Liver (tissue), 8 donors: ENCODE measurements at regions not wholly inside any gene's neighbourhood (a gene's known extent, or its start where the extent isn't known, plus 50 kb on each side); places are given as distances from the start of the nearest gene placed in this dataset.

Experiments used
- DNase-seq: peaks from one replicate; pipeline ENCODE4 v3.0.0-alpha.2; 2017; ENCODE audit warnings: low spot score
- H3K27ac ChIP-seq, 2 donors: one replicate each; pipeline ENCODE4 v1.7.0; 2013; ENCODE audit warnings: inconsistent platforms in 2 of 2, low read length in 2 of 2, control low read depth in 1 of 2, low read depth in 1 of 2, mild to moderate bottlenecking in 1 of 2
- H3K27me3 ChIP-seq, 4 donors: one replicate each; pipeline versions ENCODE4 v1.6.1 to v1.7.0; 2013; ENCODE audit warnings: low read length in 3 of 4, inconsistent platforms in 1 of 4, mild to moderate bottlenecking in 1 of 4, moderate library complexity in 1 of 4; ENCODE audit not compliant: control insufficient read depth in 4 of 4, insufficient read depth in 4 of 4
- H3K36me3 ChIP-seq, 4 donors: one replicate each; pipeline versions ENCODE4 v1.6.1 to v1.7.0; 2013; ENCODE audit warnings: low read length in 3 of 4, mild to moderate bottlenecking in 3 of 4, low read depth in 1 of 4, moderate library complexity in 1 of 4; ENCODE audit not compliant: control insufficient read depth in 4 of 4, insufficient read depth in 3 of 4
- H3K4me1 ChIP-seq, 4 donors: one replicate each; pipeline versions ENCODE4 v1.6.1 to v1.7.0; 2013; ENCODE audit warnings: low read length in 3 of 4, mild to moderate bottlenecking in 3 of 4, moderate library complexity in 1 of 4; ENCODE audit not compliant: control insufficient read depth in 4 of 4, insufficient read depth in 4 of 4
- H3K4me3 ChIP-seq, 3 donors: one replicate each; pipeline versions ENCODE4 v1.6.1 to v1.7.0; 2013; ENCODE audit warnings: low read length in 3 of 3, control low read depth in 1 of 3, low read depth in 1 of 3, mild to moderate bottlenecking in 1 of 3
- H3K9ac ChIP-seq, 2 donors: one replicate each; pipeline ENCODE4 v1.7.0; 2013; ENCODE audit warnings: low read length in 2 of 2, mild to moderate bottlenecking in 2 of 2, moderate library complexity in 2 of 2, control low read depth in 1 of 2, low read depth in 1 of 2
- H3K9me3 ChIP-seq, 4 donors: one replicate each; pipeline versions ENCODE4 v1.6.1 to v1.7.0; 2013; ENCODE audit warnings: low read length in 3 of 4; ENCODE audit not compliant: control insufficient read depth in 4 of 4
- CTCF ChIP-seq: fragments of 150-350 bp; IDR thresholded peaks from 2 replicates; pipeline ENCODE4 v1.5.1; 2017; ENCODE audit warnings: improper control_type of control experiment, low read depth, low read length; ENCODE audit not compliant: missing input control
- EGR1 ChIP-seq, 2 donors: IDR thresholded peaks; 2 replicates each; pipeline ENCODE4 v1.6.1; 2016 to 2018; ENCODE audit warnings: antibody characterized with exemption in 2 of 2, low read depth in 2 of 2
- FOXA1 ChIP-seq: IDR thresholded peaks from 2 replicates; pipeline ENCODE4 v1.6.1; 2016; ENCODE audit warnings: antibody characterized with exemption
- FOXA2 ChIP-seq: IDR thresholded peaks from 2 replicates; pipeline ENCODE4 v1.6.1; 2016; ENCODE audit warnings: antibody characterized with exemption
- GABPA ChIP-seq, 2 donors: IDR thresholded peaks in 1 of 2; conservative IDR thresholded peaks in 1 of 2; 2 replicates each; pipeline ENCODE4 v1.6.1; 2016; ENCODE audit warnings: antibody characterized with exemption in 2 of 2, mild to moderate bottlenecking in 1 of 2, moderate library complexity in 1 of 2
- HNF4A ChIP-seq, 2 donors: conservative IDR thresholded peaks; 2 replicates each; pipeline ENCODE4 v1.6.1; 2016; ENCODE audit warnings: antibody characterized with exemption in 2 of 2, mild to moderate bottlenecking in 2 of 2
- HNF4G ChIP-seq: IDR thresholded peaks from 2 replicates; pipeline ENCODE4 v1.6.1; 2016; ENCODE audit warnings: antibody characterized with exemption
- JUND ChIP-seq, 2 donors: IDR thresholded peaks; 2 replicates each; pipeline ENCODE4 v1.6.1; 2016; ENCODE audit warnings: antibody characterized with exemption in 2 of 2
- NR2F2 ChIP-seq: IDR thresholded peaks from 2 replicates; pipeline ENCODE4 v1.6.1; 2016; ENCODE audit warnings: antibody characterized with exemption
- RAD21 ChIP-seq, 2 donors: IDR thresholded peaks; 2 replicates each; pipeline ENCODE4 v1.6.1; 2016; ENCODE audit warnings: antibody characterized with exemption in 2 of 2, mild to moderate bottlenecking in 2 of 2
- RXRA ChIP-seq, 2 donors: IDR thresholded peaks; 2 replicates each; pipeline ENCODE4 v1.6.1; 2017 to 2018; ENCODE audit warnings: antibody characterized with exemption in 2 of 2, mild to moderate bottlenecking in 1 of 2
- SP1 ChIP-seq: IDR thresholded peaks from 2 replicates; pipeline ENCODE4 v1.6.1; 2018; ENCODE audit warnings: antibody characterized with exemption, mild to moderate bottlenecking
- TAF1 ChIP-seq: conservative IDR thresholded peaks from 2 replicates; pipeline ENCODE4 v1.6.1; 2016; ENCODE audit warnings: antibody characterized with exemption, mild to moderate bottlenecking
- YY1 ChIP-seq: IDR thresholded peaks from 2 replicates; pipeline ENCODE4 v1.6.1; 2016; ENCODE audit warnings: antibody characterized with exemption, mild to moderate bottlenecking
- ZBTB33 ChIP-seq: IDR thresholded peaks from 2 replicates; pipeline ENCODE4 v1.6.1; 2016; ENCODE audit warnings: antibody characterized with exemption
- WGBS: extraction: QIAGEN DNeasy Blood & Tissue Kit; methylation state at CpG from one replicate; pipeline ENCODE4 v1.1.7; 2013; 5-methylcytosine and 5-hydroxymethylcytosine counted together
- TF ChIP-seq, protein P1 (sequence below): IDR thresholded peaks from 2 replicates; pipeline ENCODE4 v1.6.1; 2016; ENCODE audit warnings: antibody characterized with exemption, mild to moderate bottlenecking
- TF ChIP-seq, protein P2 (sequence below): IDR thresholded peaks from 2 replicates; pipeline ENCODE4 v1.6.1; 2016; ENCODE audit warnings: antibody characterized with exemption
- TF ChIP-seq, protein P3 (sequence below): IDR thresholded peaks from 2 replicates; pipeline ENCODE4 v1.6.1; 2016; ENCODE audit warnings: antibody characterized with exemption
- donor health status: healthy.
- donor health status: healthy.
- donor health status: healthy.
- donor health status: healthy.
- donor health status: healthy.

DNA sequence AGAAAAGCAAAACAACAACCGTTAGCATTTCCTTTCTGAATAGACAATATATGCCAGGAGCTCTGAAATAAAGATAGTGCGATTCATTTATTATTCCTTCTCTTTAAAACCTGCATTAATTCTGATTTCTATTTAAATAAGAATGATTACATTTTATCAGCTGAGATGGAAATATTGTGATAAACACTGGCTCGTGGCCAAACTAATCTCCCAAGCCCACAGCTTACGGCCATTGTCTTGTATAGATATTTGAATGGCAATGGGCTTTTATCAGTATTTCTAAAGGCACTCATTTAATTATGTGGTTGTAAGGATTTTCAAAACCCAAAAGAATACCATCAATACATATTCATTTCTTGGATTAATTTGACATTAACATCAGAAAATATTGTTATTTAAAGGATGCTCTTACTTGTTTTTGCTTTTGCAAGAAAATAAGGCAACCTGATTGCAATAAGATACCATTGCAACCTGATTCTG, 123.7 kb upstream of the IRX5 start:
- Histone ChIP-seq H3K4me3 (no peak overlapping the region), H3K9me3 (no peaks in the 10 kb centered on the region), H3K4me1 (no peaks in the 10 kb centered on the region), H3K9ac (no peak overlapping the region), H3K36me3 (no peaks in the 10 kb centered on the region), H3K27me3 (no peaks in the 10 kb centered on the region), H3K27ac (no peak overlapping the region)
- DNase-seq = no peak
- WGBS = 90% methylated on average over 4 of the region's 4 CpGs
- TF ChIP-seq GABPA (IDR thresholded peaks at IDR 0.05 in 1 of 2, conservative IDR thresholded peaks at IDR 0.05 in 1 of 2) (no peak), RAD21 (IDR thresholded peaks at IDR 0.05) (no peak)

GRCh38 chr16:54806378-54806777, 124.3 kb upstream of the IRX5 start:
- DNase-seq = no peak
- Histone ChIP-seq H3K27ac (no peak overlapping the region), H3K4me3 (no peak overlapping the region), H3K36me3 (no peaks in the 10 kb centered on the region), H3K9me3 (no peaks in the 10 kb centered on the region), H3K4me1 (no peaks in the 10 kb centered on the region), H3K27me3 (no peaks in the 10 kb centered on the region), H3K9ac (no peak overlapping the region)
- WGBS = 76% methylated on average over 6 of the region's 6 CpGs
- TF ChIP-seq FOXA2 (no peak), RXRA (IDR thresholded peaks at IDR 0.05) (no peak), FOXA1 (no peak), TAF1 (no peak), RAD21 (IDR thresholded peaks at IDR 0.05) (no peak), ZBTB33 (no peak), CTCF (no peak), GABPA (IDR thresholded peaks at IDR 0.05 in 1 of 2, conservative IDR thresholded peaks at IDR 0.05 in 1 of 2) (no peak), SP1 (no peak), HNF4A (conservative IDR thresholded peaks at IDR 0.05) (no peak), HNF4G (no peak), NR2F2 (no peak), EGR1 (IDR thresholded peaks at IDR 0.05; ENCODE audit: low read depth in 2 of 2) (no peak), JUND (IDR thresholded peaks at IDR 0.05) (no peak), YY1 (no peak)
- TF ChIP-seq, protein P1, sequence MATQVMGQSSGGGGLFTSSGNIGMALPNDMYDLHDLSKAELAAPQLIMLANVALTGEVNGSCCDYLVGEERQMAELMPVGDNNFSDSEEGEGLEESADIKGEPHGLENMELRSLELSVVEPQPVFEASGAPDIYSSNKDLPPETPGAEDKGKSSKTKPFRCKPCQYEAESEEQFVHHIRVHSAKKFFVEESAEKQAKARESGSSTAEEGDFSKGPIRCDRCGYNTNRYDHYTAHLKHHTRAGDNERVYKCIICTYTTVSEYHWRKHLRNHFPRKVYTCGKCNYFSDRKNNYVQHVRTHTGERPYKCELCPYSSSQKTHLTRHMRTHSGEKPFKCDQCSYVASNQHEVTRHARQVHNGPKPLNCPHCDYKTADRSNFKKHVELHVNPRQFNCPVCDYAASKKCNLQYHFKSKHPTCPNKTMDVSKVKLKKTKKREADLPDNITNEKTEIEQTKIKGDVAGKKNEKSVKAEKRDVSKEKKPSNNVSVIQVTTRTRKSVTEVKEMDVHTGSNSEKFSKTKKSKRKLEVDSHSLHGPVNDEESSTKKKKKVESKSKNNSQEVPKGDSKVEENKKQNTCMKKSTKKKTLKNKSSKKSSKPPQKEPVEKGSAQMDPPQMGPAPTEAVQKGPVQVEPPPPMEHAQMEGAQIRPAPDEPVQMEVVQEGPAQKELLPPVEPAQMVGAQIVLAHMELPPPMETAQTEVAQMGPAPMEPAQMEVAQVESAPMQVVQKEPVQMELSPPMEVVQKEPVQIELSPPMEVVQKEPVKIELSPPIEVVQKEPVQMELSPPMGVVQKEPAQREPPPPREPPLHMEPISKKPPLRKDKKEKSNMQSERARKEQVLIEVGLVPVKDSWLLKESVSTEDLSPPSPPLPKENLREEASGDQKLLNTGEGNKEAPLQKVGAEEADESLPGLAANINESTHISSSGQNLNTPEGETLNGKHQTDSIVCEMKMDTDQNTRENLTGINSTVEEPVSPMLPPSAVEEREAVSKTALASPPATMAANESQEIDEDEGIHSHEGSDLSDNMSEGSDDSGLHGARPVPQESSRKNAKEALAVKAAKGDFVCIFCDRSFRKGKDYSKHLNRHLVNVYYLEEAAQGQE = no peak
- TF ChIP-seq, protein P2, sequence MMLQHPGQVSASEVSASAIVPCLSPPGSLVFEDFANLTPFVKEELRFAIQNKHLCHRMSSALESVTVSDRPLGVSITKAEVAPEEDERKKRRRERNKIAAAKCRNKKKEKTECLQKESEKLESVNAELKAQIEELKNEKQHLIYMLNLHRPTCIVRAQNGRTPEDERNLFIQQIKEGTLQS = no peak
- TF ChIP-seq, protein P3, sequence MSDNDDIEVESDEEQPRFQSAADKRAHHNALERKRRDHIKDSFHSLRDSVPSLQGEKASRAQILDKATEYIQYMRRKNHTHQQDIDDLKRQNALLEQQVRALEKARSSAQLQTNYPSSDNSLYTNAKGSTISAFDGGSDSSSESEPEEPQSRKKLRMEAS = no peak
